ENCODE measurements at regions not wholly inside any gene's neighbourhood (a gene's known extent, or its start where the extent isn't known, plus 50 kb on each side); places are given as distances from the start of the nearest gene placed in this dataset.

DNA sequence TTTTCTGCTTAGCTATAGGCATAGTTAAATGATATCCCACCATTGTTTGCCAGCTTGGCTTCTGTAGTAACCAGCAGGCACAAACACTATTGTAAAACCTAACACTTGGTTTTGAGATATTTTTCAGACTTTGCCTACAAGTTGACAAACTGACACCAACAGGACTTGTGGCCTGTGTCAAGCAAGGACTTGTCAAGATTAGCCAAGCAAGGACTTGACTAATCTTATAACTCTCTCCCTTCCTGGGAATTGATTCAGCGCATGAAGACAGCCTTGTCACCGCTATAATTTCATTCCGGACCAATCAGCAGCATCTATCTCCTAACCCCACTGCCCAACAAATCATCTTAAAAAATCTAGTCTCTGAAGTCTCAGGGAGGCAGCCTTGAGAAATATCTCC lies 72.7 kb upstream of the SLITRK1 start:
- TF ChIP-seq, protein P1, sequence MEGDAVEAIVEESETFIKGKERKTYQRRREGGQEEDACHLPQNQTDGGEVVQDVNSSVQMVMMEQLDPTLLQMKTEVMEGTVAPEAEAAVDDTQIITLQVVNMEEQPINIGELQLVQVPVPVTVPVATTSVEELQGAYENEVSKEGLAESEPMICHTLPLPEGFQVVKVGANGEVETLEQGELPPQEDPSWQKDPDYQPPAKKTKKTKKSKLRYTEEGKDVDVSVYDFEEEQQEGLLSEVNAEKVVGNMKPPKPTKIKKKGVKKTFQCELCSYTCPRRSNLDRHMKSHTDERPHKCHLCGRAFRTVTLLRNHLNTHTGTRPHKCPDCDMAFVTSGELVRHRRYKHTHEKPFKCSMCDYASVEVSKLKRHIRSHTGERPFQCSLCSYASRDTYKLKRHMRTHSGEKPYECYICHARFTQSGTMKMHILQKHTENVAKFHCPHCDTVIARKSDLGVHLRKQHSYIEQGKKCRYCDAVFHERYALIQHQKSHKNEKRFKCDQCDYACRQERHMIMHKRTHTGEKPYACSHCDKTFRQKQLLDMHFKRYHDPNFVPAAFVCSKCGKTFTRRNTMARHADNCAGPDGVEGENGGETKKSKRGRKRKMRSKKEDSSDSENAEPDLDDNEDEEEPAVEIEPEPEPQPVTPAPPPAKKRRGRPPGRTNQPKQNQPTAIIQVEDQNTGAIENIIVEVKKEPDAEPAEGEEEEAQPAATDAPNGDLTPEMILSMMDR (IDR thresholded peaks at IDR 0.05; ENCODE audit: borderline replicate concordance, control extremely low read depth, extremely low read depth, insufficient read depth, missing control alignments), result no peak
- in situ Hi-C loops (cut with MboI; ENCODE audit: low sequenced_read_pairs, unreplicated experiment), result no loop called here
- DNase-seq (ENCODE audit: low spot score), result no peak

DNA sequence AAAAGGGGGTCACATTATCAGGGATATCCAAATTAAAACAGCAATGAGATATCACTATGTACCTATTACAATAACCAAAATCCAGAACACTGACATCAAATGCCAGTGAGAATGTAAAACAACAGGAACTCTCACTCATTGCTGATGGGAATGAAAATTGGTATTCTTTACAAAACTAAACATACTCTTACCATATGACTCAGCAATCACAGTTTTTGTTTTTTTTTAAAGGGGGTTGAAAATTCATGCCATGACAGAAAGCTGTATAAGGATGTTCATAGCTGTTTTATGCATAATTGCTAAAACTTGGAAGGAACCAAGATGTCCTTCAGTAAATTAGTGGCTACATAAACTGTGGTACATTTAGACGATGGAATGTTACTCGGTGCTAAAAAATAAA lies 71.6 kb upstream of the SLITRK1 start:
- TF ChIP-seq, protein P1 (IDR thresholded peaks at IDR 0.05; ENCODE audit: borderline replicate concordance, control extremely low read depth, extremely low read depth, insufficient read depth, missing control alignments), result no peak
- no peak for DNase-seq (ENCODE audit: low spot score)
- in situ Hi-C loops (cut with MboI; ENCODE audit: low sequenced_read_pairs, unreplicated experiment), result no loop called here

DNA sequence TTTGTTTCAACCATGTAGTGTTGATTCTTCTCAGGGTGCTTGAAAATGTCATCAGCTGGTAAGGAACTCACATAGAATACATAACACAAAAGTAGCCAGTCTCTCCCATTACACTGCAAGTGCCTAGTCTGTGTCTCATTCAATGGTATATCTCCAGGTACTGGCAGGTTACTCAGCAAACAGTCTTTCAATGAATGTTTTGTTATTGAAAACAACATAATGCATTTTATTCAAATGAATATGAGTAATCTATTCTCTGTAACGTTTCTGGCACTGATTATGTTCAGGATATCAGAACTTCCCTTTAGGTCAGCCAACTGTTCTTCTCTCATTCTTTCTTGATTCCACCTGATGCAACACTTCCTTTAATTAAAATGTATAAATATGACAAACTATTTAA lies 68.0 kb upstream of the SLITRK1 start:
- no peak for DNase-seq (ENCODE audit: low spot score)
- TF ChIP-seq, protein P1 (IDR thresholded peaks at IDR 0.05; ENCODE audit: borderline replicate concordance, control extremely low read depth, extremely low read depth, insufficient read depth, missing control alignments), result no peak
- in situ Hi-C loops (cut with MboI; ENCODE audit: low sequenced_read_pairs, unreplicated experiment), result no loop called here

DNA sequence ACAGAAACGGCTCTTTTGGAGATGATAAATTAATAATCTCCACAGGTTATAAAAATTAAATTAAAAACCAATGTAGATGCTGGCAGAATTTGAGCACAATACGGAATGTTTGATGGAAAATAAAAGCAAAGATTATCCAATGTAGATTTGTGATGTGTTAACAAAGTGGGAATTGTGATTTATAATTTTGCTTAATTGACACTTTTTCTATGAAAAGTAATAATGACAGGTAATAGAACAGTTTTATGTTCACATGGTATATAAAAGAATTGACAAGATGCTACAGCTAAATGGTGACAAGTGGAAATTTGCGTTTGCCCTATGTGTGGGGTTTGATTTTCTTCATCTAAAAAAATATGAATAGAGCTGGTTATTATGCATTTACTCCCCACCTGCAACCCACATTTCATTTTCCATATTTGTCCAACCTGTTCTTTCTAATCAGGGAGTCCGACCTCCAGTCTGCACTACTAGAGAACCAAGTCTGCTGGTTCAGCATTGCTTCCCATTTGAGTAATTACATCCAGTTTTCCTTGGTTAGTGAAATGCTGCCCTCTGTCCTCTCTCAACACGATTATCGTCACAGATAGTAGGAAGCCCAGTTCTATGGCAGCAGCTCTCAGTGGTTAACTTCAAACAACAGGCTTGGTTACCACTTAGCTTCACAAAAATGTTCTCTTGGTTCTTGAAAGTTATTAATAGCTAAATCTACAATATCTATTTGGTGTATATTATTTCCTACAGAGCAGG lies 61.4 kb upstream of the SLITRK1 start:
- in situ Hi-C loops (cut with MboI; ENCODE audit: low sequenced_read_pairs, unreplicated experiment), result no loop called here
- TF ChIP-seq, protein P1 (IDR thresholded peaks at IDR 0.05; ENCODE audit: borderline replicate concordance, control extremely low read depth, extremely low read depth, insufficient read depth, missing control alignments), result no peak
- DNase-seq (ENCODE audit: low spot score), result no peak

DNA sequence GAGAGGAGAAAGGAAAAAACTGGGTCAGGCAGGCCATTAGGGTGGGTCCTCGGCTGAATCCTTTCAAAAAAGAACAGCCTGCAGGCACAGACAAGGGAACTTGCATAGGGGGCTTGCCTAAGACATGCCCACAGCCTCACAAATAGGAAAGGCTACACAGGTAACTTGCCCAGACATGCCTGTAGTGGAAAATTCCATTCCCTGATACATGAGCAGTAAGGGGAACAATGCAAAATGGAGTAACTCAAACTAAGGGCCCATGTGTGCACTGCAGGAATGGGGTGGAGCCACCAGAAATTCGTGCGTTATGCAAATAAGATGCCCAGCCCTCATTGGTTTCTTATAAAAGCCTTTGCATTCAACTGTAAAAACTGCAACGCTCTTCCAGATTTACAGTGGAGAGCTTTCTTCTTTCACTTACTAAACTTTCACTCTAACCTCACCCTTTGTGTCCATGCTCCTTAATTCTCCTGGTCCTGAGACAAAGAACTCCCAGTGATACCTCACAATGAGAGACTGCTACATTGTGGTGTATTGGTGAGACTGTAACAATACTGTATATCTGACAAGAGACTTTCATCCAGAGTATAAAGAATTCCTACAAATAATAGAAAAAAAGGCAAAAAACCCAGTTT lies 59.5 kb upstream of the SLITRK1 start:
- TF ChIP-seq, protein P1 (IDR thresholded peaks at IDR 0.05; ENCODE audit: borderline replicate concordance, control extremely low read depth, extremely low read depth, insufficient read depth, missing control alignments), result no peak
- in situ Hi-C loops (cut with MboI; ENCODE audit: low sequenced_read_pairs, unreplicated experiment), result no loop called here
- no peak for DNase-seq (ENCODE audit: low spot score)

DNA sequence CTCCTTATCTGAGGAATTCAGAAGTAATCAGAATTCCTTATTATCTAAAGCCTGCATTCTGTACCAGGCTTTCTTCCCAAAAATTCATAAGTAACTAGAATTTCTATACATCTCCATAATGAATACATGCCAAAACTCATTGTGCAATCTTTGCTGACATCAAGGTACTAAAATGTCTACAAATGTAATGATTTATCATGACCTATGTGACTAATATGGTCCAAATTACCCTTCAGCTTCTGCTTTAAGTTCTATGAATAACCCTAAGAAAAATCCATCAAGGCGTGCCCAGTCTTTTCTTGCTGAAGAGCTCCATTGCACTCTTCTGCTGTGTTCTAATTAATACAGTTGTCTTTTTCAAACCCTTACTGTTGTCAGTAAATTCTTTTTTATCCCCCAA lies 58.5 kb upstream of the SLITRK1 start:
- in situ Hi-C loops (cut with MboI; ENCODE audit: low sequenced_read_pairs, unreplicated experiment), result no loop called here
- no peak for DNase-seq (ENCODE audit: low spot score)

More for the DNA sequence above, 58.5 kb upstream of the SLITRK1 start:
- TF ChIP-seq, protein P1 (IDR thresholded peaks at IDR 0.05; ENCODE audit: borderline replicate concordance, control extremely low read depth, extremely low read depth, insufficient read depth, missing control alignments), result no peak

Data from GM13976 (cell line).